Dermis blood vessel endothelial cell (primary cell): ENCODE measurements at regions not wholly inside any gene's neighbourhood (a gene's known extent, or its start where the extent isn't known, plus 50 kb on each side); places are given as distances from the start of the nearest gene placed in this dataset.

ENCODE experiments used
- DNase-seq: peaks from one replicate; pipeline ENCODE4 v3.0.0; 2010

DNA sequence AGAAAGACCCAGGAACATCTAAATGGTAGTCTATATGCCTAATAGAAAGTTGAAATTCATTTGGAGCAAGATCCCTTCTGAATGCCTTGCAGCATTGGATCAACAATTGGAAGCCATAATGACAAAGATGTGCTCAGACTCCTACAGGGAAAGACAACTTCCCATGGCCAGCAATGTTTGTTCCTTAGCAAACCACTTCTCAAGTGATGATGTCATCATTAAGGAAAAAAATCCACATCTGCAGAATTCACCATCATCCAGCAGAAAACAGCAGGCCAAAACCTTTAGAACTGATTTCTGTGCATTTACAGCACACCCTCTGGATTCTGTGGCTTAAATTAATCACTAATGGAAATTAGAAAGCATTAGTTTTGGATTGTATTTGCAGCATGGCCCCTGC, 82.4 kb upstream of the ZIC3 start:
- no peak for DNase-seq

DNA sequence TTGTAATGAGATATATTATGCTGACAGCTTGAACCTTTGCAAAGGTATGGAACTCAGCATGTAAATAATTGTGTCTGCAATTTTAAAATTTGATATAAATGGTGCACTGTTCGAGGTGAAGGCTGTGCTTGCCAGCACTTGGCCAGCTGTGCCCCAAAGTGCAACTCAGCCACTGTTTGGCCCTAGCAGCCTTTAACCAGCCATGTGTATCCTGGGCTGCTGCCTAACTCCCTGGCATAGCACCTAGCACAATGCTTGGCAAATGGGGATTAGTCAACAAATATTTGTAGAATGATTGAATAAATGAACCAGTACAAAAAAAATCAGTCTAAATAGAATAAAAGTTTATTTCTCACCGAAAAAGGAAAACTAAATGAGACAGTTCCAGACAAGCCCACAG, 83.8 kb upstream of the ZIC3 start:
- no peak for DNase-seq

DNA sequence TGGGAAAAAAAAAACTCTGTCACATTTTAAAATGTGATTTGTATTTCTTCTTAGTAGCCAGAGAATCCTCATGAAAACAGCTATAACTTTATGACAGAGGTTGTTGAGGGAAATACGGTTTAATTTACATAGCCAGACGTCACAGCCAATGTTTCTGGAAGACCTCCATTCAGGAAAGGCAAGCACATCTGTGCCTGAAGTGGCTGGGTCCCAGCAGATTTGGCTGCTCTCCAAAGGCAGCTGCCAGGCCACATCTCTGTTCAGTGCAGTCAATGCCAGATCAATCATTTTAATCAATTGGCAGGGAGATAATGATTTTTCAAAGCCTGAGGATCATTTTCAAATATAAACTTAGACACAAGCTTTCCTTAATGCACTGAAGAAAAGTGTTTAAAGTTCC, 86.5 kb upstream of the ZIC3 start:
- DNase-seq = no peak

DNA sequence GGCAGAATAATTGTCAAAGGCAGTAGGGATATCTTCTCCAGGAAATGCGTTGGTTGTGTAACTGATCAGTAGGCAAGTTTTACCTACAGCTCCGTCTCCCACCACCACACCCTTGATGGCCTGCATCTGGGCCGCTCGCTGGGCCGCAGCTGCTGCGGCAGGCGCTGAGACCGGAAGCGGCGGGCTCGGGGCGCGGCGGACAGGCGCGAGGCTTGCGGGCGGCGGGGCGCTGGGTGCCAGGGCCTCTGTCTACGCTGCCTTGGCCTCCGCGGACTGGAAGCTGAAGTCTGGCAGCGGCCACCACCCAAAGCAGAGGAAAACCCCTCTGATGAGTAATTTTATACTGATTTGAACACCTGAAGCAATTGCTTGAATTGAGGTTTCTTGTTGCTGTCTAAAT, 124.2 kb upstream of the ZIC3 start:
- DNase-seq = no peak

DNA sequence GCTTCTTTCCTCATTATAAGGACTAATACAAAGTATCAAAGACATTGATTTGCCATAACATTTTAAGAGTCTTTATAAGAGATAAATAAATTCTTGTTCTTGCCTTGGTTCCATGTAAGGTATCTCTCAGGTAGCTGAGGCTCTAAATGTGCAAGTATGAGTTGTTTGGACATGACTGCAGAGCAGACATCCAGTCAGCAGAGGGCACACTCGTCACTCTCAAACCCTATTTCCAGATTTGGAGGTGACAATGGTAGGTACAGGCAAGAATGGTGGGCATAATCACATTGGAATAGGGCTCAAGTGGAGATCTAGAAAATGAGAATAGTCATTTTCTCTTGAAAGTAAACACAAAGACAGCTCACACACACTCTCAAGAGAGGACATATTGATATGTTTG, 133.3 kb upstream of the ZIC3 start:
- DNase-seq = no peak

DNA sequence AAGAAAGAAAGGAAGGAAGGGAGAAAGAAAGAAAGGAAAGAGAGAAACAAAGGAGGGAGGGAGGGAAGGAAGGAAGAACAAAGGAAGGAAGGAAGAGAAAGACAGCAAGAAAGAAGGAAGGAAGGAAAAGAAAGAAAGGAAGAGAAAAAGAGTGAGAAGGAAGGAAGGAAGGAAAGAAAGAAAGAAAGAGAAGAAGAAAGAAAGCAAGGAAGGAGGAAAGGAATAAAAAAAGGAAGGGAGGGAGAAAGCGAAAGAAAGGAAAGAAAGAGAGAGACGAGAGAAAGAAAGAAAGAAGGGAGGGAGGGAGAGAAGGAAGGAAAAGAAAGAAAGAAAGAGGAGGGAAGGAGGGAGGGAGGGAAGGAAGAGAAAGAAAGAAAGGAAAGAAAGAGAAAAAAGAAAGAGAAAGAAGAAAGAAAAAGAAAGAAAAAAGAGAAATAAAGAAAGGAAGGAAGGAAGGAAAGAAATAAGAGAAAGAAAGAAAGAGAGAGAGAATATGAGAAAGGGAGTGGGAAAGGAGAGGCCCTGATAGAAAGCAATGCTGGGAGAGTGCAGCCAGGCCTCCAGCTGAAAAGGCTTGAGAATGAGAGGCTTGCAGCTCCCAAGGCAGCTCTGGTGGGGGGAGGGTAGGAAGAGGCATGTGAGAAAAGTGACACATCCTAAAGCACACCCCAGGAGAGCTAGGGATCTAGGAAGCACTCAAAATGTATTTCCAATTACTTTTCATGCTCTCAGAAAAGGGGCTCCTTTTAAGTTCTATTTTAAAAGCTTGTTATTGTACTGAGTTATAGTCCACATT, 134.0 kb upstream of the ZIC3 start:
- DNase-seq = no peak

DNA sequence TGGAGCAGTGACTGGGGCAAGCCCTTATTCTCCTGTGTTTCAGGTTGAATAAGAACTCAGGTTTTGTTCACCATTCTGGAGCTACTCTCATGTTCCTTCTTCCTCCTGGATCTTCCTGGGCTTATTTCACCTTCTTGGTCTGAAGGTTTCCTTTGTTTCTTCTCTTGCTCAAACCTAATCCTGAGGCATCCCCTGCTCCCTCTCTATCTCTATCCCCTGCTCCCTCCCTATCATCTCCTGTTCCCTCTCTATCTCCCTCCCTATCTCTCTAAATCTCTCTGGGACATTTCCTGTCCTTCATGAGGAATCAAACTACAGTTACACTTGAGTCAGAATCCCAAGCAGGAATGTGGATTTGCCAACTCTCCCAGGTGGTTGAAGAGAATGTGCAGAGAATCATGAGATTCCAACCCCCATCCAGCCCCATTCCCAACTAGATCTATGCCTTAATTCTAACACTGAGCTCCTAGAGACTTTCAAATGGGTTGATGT, 134.9 kb upstream of the ZIC3 start:
- DNase-seq = no peak

DNA sequence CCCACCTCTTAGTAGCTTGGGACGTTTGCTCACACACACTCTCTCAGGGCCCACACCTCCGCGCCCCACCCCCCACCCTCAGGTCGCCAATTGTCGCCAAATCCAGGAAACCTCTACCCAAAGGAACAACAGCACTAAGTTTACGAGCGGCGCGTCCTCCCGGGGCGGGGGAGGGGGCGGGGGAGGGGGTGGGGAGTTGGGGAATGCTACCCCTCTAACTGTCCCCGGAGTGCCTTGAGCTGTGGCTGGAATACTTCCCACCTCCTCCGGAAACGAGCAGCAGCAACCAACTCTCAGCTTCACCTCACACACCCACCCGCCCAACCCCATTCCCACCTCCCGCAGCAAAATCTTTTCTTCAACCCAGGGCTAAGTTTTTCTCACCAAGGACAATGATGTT, 135.6 kb upstream of the ZIC3 start:
- no peak for DNase-seq

DNA sequence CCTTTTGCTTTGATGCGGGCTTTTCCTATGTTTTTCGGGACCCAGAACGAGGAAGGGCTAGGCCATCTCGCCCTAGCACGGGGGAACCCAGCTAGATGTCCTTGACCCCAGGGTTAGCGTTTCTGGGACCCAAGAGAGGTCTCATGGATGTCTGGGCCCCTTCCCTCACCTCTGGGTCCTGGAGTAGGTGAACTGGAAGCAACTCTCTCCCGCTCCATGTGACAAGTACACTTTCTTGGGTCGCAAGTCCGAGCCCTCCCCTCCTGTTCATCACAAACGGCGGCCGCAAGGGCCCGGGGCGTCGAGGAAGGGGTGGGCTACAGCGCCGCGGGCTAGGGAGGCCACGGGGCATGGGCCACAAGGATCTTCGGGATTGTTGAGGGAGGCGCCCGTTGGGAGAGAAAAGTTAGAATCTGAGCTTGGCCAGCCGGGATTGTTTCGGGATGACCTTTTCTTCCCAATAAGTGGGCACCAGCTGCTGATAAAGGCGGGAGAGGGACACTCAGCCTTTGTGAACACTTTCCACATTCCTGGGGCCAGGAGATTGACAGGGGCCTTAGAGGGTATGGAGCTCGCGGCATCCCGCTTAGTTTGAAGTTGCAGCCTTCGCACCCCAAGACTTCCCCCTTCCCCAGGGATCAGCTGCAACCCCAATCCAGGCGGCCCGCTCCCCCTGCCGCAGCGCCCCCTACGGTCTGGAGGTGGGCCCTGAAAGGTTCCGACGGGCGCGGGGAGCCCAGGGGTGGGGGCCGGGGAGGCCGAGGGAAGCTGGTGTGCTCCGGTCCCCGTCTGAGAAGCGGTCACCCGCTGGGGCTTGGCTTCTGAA, 136.9 kb upstream of the ZIC3 start:
- DNase-seq = no peak

DNA sequence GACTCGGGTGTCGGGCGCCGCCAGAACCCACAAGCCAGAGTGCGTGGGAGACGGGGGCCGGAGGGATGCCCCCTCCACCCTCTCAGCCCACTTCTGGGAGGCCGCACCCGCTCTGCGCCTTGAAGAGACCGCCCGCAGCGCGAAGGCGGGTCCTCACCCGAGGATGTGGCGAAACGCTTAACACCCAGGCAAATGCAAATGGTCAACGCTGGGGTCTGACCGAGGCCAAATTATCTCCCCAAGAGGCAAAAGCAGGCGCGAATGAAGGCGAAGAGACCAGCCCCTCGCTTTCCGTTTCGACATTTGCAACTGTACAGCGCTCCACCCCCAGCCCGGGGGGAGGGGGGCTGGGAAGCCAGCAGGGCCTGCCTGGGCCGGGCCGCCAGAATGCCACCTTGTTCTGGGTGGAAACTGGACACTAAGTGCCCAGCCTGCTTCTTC, 137.7 kb upstream of the ZIC3 start:
- DNase-seq = no peak

DNA sequence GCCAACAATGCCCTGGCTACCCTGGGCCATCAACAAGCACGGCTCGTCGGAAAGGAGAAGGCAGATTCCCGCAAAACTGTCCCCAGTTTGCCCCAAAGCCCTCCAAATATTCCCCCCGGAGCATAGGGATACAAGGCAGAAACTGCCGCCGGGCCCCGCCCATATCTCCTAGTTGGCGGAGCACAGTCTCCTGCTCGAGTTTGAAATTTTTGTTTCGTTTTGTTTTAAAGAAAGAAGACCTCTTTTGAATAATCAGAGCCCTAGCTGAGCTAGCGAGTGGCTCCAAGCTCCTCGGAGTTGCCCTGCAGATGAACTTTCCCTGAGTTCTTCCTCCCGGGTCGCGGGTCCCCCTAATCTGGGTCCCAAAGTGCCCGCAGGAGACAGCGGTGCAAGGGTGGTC, 138.1 kb upstream of the ZIC3 start:
- no peak for DNase-seq

DNA sequence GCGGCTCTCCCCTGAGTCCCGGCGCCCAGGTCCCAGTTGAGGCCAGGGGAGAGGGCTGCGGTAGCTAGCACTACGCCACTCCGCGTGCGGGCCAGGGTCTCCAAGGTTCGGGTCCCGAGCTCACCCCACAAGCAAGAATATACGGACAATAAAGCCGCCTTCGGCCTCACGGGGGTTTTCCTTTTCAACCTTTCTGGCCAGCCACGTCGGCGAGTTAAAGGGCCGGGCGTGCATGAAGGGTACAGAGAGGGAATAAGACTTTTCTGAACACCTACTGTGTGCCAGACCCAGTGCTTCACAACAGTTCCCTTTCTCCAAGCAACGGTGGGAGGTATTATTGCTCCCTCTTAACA, 138.5 kb upstream of the ZIC3 start:
- no peak for DNase-seq

DNA sequence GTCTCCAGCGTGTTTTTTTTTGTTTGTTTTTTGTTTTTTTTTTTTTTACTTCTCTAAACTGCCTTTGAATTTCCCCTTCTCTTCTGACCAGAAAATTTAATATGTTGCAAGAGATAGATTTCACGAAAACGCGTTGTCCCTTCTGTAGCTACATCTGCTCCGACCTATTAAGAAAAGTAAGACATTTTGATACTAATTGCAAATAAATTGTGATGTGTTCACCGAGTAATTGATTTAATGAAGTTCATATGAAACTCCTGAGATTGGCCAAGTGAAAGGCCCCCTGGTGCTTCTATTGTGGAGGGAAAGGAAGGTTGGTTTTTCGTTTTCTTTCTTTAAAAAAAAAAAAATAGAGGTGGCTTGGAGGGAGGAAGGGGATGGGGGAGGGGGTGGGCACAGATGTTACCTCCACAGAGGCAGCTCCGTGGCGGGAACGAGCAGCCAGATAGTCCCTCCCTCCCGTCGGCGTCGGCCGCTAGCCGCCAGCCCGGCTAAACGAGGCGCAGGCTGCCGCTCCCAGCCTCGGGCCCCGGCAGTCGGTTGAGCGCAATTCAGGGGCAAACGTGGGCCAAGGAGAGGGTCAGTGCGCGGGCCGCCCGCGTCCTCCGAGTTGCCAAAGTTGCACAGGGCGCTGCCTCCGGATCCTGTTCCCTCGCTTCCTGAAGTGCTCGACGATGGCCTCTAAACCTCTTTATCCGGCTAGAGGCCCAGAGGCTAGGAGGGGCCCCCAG, 139.1 kb upstream of the ZIC3 start:
- no peak for DNase-seq

DNA sequence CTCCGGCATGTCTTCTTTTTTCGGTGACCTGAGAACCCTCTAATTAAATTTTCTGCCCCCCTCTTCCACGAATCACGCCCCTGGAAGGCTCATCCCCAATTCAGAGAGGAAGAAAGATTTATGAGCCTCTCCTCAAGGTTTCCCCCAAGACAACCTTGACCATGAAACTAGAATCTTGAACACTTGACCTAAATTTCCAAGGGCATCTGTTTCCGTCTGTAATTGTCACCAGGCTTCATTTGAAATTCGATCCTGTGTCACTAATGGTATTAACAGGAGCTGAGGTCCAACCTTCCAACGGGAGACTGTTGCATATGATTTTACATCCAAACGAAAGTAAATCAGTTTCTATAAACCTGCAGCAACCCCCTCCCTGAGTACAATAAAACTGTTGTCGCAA, 139.9 kb upstream of the ZIC3 start:
- no peak for DNase-seq

DNA sequence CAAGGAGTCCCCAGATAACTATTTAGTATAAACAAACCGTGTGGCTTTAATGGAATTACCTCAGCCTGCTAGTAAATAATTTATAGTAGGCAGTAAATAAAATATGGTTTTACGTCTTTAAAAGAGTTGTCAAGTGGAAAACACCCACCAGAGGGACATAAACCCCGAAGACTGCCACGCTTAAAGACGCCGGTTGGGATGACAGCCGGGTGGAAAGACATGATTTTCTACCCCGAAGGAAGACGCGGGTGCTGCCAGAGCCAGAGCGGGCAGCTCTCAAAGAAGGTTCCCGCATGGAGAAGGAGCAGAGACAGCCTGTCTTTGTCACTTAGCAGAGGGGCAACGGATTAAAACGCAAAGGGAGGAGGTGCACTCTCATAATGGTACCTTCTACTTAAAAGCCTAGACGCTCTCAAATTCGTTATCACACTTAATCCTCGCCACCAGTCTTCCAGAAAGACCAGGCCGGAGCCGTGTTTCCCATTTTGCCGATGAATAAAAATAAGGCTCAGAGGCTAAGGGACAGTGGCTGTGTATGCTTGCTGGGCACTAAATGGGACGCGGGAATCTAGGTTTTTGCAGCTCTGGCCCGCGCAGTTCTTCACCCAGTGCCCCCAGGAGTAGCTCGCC, 140.5 kb upstream of the ZIC3 start:
- no peak for DNase-seq

DNA sequence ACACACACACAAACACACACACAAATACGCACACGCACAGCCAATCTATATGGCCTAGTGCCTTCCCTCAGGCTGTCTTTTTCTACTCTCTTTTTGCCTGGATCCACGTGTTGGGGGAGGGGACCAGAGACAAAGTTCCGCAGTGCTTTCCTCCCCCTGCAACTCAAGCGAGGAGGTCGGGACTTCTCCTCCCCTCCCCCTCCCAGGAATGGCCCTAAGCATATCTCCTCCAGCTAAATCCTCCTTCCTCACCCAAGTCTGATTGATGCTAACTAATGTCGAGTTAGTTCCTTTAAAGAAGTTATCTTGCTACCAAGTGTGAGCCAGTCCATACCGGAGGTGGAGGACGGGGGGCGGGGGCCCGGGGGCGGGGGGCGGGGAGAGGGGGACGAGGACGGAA, 141.2 kb upstream of the ZIC3 start:
- DNase-seq = no peak

DNA sequence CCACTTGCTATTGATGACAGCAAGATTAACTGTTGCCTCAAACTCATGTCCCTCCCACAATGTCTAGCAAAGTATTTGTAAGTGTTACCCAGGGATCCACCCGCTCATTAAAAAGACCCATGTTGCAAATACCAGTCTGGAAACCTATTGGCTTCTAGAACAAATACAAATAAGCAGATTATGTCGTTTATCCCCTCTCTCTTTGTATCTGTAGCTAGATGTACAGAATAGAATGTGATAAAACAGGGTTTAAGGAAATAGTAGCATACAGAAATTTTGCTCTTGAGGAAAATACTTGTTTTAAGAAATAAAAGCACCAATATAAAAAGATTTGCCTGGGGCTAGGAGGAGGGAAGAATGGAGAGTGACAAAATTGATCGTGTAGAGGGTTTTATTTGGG, 142.7 kb upstream of the ZIC3 start:
- no peak for DNase-seq

DNA sequence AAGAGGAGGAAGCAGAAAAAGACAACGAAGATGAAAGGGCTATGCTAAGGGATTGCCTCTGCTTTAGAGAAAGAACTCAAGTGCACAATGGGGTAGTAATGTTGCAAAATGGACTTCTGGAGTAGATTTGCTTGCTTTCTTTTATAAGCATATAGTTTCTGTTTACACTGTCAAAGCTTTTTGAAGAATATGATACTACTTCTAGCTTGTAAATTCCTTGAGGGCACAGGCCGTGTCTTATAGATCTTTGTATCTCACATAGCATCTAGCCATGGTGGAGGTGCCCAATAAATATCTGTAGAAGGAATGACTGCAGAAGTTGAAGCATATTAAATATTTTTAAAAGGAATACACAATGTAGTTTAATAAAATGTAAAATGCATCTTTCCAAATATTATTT, 147.8 kb upstream of the ZIC3 start:
- DNase-seq = no peak

DNA sequence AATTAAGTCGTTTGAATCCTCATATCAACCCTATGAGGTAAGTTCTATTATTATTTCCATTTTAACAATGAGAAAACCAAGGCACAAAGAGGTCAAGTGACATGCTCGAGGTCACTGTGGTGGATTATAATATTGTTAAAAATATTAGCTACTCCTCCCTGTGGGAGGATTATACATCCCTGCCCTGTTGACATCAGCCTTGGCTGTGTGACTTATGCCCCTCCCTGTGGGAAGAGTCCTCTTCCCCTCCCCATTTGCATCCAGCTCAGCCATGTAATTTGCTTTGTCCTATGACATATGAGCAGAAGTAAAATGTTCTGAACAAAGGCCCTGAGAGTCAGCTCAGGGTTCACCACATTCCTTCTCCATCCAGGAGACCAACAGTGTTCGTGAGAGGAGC, 152.7 kb upstream of the ZIC3 start:
- no peak for DNase-seq

DNA sequence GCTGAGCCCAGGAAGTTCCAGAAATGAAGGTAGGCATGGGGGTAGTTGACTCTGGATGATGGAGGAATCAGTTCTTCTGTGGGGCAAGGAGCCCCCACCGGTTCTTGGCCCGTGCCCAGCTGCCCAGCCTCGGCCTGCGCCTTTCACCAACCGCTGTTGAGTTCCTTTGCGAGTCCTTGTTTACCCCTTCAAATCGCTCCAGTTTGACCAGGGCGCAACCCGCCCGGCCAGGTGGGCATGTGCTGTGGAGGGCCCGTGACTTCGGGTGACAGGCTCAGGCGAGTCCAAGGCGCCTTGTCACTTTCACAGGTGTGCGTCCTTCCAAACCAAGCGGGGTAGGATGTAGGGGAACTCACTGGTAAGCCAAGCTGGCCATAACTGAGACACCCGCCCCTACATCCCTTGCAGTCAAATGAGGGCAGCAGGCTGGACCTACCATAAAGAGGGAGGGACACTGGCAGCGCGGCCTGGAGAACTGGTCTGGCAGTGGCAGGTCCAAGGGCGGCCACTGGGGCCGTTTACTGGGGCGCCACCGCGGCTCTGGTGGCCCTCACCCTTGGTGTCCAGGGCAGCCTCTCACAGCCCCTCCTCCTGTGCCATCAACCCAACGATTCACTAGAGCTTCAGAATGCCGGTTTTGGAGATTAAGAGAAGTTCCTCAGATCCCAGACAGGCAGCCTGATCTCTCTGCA, 160.3 kb upstream of the ZIC3 start:
- DNase-seq = no peak

DNA sequence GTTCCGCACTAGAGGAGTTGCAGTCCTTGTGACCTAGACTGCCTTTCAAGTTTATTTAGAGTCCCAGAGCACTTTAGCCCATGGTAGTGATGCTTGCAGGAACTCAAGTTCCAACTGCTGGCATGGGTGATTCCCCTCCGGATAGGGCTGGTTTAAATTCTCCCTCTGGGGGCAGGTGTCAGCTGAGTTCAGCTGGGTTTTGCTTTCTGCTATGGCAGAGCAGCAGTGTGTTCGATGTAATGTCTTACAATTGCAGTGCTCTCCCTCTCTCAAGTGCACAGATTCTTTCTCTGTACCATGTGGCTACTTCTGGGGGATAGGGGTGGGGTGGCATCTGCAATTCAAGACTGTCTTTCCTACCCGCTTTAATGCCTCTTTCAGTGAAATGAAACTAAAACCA, 164.8 kb upstream of the ZIC3 start:
- no peak for DNase-seq

DNA sequence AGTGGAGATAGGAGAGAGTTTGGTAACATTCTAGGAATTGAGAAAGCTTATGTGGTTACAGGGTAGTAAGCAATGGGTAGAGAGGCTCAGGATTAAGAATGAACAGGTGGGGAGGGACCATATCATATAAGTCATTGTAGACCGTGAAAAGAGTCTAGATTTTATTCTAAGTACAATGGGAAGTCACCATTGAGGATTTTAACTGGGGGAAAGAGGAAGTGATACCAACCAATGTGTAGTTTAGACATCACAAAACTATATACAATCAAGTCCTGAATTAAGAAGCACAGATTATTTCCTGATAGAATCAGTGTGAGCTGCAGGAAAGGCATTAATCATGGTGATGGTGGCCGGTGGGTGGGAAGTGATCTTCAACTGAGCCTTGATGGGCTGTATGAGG, 178.3 kb upstream of the ZIC3 start:
- no peak for DNase-seq
